C4-2B (cell line): ENCODE measurements at regions not wholly inside any gene's neighbourhood (a gene's known extent, or its start where the extent isn't known, plus 50 kb on each side); places are given as distances from the start of the nearest gene placed in this dataset.

Experiments
- CTCF ChIP-seq: fragments of 450-650 bp; conservative IDR thresholded peaks from 2 replicates; pipeline ENCODE4 v1.5.1; 2017; ENCODE audit warnings: mild to moderate bottlenecking
- ZFX ChIP-seq: fragments of 450-650 bp; IDR thresholded peaks from 2 replicates; pipeline ENCODE4 v1.6.1; 2017

- TF ChIP-seq CTCF (no peak), ZFX (no peak)
These were observed 256.9 kb upstream of the POU2AF2 start for GRCh38 chr11:110988671-110989070.
